A549 (cell line): ENCODE measurements at regions not wholly inside any gene's neighbourhood (a gene's known extent, or its start where the extent isn't known, plus 50 kb on each side); places are given as distances from the start of the nearest gene placed in this dataset.

Source experiments
- BCL3 ChIP-seq: fragments of >200 bp; sonication (Bioruptor Twin); formaldehyde crosslinking; IDR thresholded peaks from 3 replicates; pipeline ENCODE4 v1.6.1; 2016
- BHLHE40 ChIP-seq: IDR thresholded peaks from 2 replicates; pipeline ENCODE4 v1.6.1; 2012; ENCODE audit warnings: low read depth, low read length, inconsistent platforms
- CEBPB ChIP-seq, 2 experiments: fragments of >200 bp in 1 of 2; sonication (Bioruptor Twin) in 1 of 2; formaldehyde crosslinking in 1 of 2; IDR thresholded peaks; 2 replicates each; pipeline ENCODE4 v1.6.1; 2012 to 2016
- CTCF ChIP-seq: fragments of >200 bp; sonication (Bioruptor Twin); formaldehyde crosslinking; IDR thresholded peaks from 3 replicates; pipeline ENCODE4 v1.5.1; 2016
- EP300 ChIP-seq, 2 experiments: fragments of >200 bp; sonication (Bioruptor Twin); formaldehyde crosslinking; IDR thresholded peaks; 2 replicates in 1 of 2; 3 replicates in 1 of 2; pipeline ENCODE4 v1.6.1; 2016 to 2017
- ESRRA ChIP-seq: fragments of 150-350 bp; IDR thresholded peaks from 2 replicates; pipeline ENCODE4 v1.6.1; 2014; ENCODE audit warnings: mild to moderate bottlenecking, low read length, borderline replicate concordance
- GATA3 ChIP-seq: IDR thresholded peaks from 2 replicates; pipeline ENCODE4 v1.6.1; 2012; ENCODE audit warnings: borderline replicate concordance
- KDM1A ChIP-seq: fragments of 200-600 bp; sonication (generic); IDR thresholded peaks from 2 replicates; pipeline ENCODE4 v1.6.1; 2016; ENCODE audit warnings: low read depth, mild to moderate bottlenecking
- NPAS2 ChIP-seq: fragments of 250-450 bp; sonication (Bioruptor Pico); IDR thresholded peaks from 2 replicates; pipeline ENCODE4 v1.8.0; 2022; ENCODE audit warnings: mild to moderate bottlenecking, moderate library complexity, borderline replicate concordance
- REST ChIP-seq: fragments of 200-600 bp; sonication (generic); IDR thresholded peaks from 2 replicates; pipeline ENCODE4 v1.6.1; 2016; ENCODE audit warnings: antibody characterized with exemption, mild to moderate bottlenecking, moderate library complexity
- RNF2 ChIP-seq: fragments of 200-600 bp; sonication (generic); IDR thresholded peaks from 2 replicates; pipeline ENCODE4 v1.6.1; 2016; ENCODE audit warnings: low read depth, mild to moderate bottlenecking, antibody characterized with exemption, moderate library complexity, borderline replicate concordance
- ZFP36 ChIP-seq: fragments of 450-650 bp; IDR thresholded peaks from 2 replicates; pipeline ENCODE4 v1.6.1; 2014; ENCODE audit warnings: borderline replicate concordance; ENCODE audit not compliant: partially characterized antibody

GRCh38 chr5:107068782-107069181, 602.0 kb downstream of the EFNA5 start:
- no peak for TF ChIP-seq CEBPB (IDR thresholded peaks at IDR 0.05)
- no peak for TF ChIP-seq RNF2
- TF ChIP-seq EP300 (IDR thresholded peaks at IDR 0.05) = no peak
- TF ChIP-seq CTCF = no peak
- TF ChIP-seq BHLHE40 = no peak
- no peak for TF ChIP-seq ZFP36
- no peak for TF ChIP-seq KDM1A
- no peak for TF ChIP-seq ESRRA
- no peak for TF ChIP-seq GATA3
- TF ChIP-seq NPAS2 = no peak
- no peak for TF ChIP-seq REST
- no peak for TF ChIP-seq BCL3
